GM06990 (cell line): ENCODE measurements at regions not wholly inside any gene's neighbourhood (a gene's known extent, or its start where the extent isn't known, plus 50 kb on each side); places are given as distances from the start of the nearest gene placed in this dataset.
A peak's percentile ranks its signal among the peaks of the same experiment; 100 is the strongest.

Experiments
- DNase-seq: peaks from one replicate; pipeline ENCODE4 v3.0.0-alpha.2; 2011; ENCODE audit not compliant: insufficient read length; ENCODE audit errors: extremely low read depth
- H3K27me3 ChIP-seq: replicated peaks from 2 replicates; pipeline ENCODE4 v1.6.0; 2011; ENCODE audit warnings: low read length; ENCODE audit not compliant: control insufficient read depth, insufficient read depth
- H3K36me3 ChIP-seq: 2 replicates; pipeline ENCODE4 v1.5.1; 2011; ENCODE audit warnings: low read length; ENCODE audit not compliant: control insufficient read depth, insufficient read depth
- H3K4me3 ChIP-seq: replicated peaks from 2 replicates; pipeline ENCODE4 v1.5.1; 2011; ENCODE audit warnings: low read depth, mild to moderate bottlenecking, control low read depth, low read length
- TF ChIP-seq, protein P1 (sequence below): IDR thresholded peaks from 2 replicates; pipeline ENCODE4 v1.5.1; 2011; ENCODE audit warnings: low read length, control low read depth, mild to moderate bottlenecking, inconsistent platforms; ENCODE audit not compliant: insufficient read depth, poor library complexity, severe bottlenecking

DNA sequence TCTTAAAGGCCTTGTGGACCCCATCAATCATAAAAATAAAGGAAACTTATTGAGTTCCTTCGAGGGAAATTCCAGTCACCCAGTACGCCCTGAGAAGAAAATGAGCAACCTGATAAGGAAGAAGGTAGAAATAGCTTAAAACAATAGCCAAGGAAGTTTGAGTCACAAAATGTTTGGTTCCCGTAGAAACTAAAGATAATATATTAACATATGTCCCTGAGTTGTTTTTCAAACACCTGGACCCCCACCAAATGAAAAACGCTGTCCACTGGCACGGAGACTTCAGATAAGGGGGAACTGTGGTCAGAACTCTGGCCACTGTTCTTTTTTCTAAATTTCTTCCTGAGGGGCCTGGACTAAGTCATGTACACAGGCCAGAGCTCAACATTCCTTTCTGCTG lies 669.1 kb downstream of the ADCYAP1 start:
- TF ChIP-seq, protein P1, sequence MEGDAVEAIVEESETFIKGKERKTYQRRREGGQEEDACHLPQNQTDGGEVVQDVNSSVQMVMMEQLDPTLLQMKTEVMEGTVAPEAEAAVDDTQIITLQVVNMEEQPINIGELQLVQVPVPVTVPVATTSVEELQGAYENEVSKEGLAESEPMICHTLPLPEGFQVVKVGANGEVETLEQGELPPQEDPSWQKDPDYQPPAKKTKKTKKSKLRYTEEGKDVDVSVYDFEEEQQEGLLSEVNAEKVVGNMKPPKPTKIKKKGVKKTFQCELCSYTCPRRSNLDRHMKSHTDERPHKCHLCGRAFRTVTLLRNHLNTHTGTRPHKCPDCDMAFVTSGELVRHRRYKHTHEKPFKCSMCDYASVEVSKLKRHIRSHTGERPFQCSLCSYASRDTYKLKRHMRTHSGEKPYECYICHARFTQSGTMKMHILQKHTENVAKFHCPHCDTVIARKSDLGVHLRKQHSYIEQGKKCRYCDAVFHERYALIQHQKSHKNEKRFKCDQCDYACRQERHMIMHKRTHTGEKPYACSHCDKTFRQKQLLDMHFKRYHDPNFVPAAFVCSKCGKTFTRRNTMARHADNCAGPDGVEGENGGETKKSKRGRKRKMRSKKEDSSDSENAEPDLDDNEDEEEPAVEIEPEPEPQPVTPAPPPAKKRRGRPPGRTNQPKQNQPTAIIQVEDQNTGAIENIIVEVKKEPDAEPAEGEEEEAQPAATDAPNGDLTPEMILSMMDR = no peak
- no peak for DNase-seq

GRCh38 chr18:1575084-1575483 lies 670.4 kb downstream of the ADCYAP1 start:
- no peak overlapping the region for H3K4me3 ChIP-seq
- TF ChIP-seq, protein P1 = no peak
- H3K36me3 ChIP-seq = no peaks in the 10 kb centered on the region
- H3K27me3 ChIP-seq = no peaks in the 10 kb centered on the region
- DNase-seq = no peak

More for the DNA sequence above, 669.1 kb downstream of the ADCYAP1 start:
- Histone ChIP-seq H3K36me3 (no peaks in the 10 kb centered on the region), H3K4me3 (no peak overlapping the region), H3K27me3 (no peaks in the 10 kb centered on the region)

- TF ChIP-seq, protein P1 = no peak
- no peaks in the 10 kb centered on the region for H3K36me3 ChIP-seq
- H3K4me3 ChIP-seq = no peak overlapping the region
- no peak for DNase-seq
- no peaks in the 10 kb centered on the region for H3K27me3 ChIP-seq
These were observed 673.8 kb downstream of the ADCYAP1 start for GRCh38 chr18:1578505-1578904.

DNA sequence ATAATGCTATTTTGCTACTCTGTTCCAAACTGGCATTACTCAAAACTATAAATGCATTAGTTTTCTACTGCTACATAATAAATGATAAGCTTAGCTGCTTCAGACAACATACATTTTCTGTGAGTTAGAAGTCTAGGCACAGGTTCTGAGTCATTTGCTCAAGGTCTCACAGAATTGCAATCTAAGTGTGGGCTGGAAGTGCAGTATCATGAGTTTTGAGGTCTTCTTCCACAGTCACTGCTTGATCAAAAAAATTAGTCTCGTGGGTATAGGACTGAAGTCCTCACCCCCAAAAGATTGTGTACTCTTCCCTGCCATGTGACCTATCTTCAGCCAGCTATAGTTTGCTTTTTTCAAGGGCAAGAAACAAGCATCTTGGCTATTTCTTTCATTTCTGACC lies 676.9 kb downstream of the ADCYAP1 start:
- Histone ChIP-seq H3K27me3 (no peaks in the 10 kb centered on the region), H3K4me3 (no peak overlapping the region), H3K36me3 (no peaks in the 10 kb centered on the region)
- TF ChIP-seq, protein P1 = no peak
- no peak for DNase-seq

DNA sequence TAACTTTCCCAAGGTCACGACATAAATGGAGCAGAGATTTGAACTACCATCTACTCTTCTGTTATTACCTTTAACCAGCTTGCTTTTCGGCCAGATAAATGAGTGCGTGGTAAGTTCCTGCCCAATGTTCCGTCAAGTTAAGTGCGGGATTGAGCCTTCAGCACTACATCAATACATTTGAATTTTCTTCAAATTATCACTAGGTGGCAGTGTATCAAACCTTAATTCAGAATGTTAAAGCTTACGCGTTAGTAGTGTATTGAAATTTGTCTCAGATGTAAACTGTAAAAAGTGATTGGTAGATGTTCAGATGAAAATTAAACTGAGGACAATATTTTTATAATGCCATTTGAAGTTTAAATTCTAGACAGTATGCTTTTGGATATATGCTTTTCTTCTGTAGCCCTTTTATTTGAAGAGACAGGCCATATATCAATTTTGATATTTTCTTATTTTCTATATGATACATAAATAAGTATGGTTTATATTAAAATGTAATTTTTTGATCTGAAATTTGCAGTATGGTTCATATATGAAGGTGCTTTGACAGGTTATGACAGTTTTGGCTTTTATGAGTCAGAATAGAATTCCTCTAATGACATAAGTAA lies 681.3 kb downstream of the ADCYAP1 start:
- H3K27me3 ChIP-seq = no peaks in the 10 kb centered on the region
- no peaks in the 10 kb centered on the region for H3K36me3 ChIP-seq
- TF ChIP-seq, protein P1 = peak; percentile 44
- H3K4me3 ChIP-seq = no peak overlapping the region
- DNase-seq = no peak

- no peak overlapping the region for H3K4me3 ChIP-seq
- H3K36me3 ChIP-seq = no peaks in the 10 kb centered on the region
- TF ChIP-seq, protein P1 = no peak
- no peak for DNase-seq
- no peaks in the 10 kb centered on the region for H3K27me3 ChIP-seq
These were observed 688.4 kb downstream of the ADCYAP1 start for GRCh38 chr18:1593091-1593490.
